Ishikawa (cell line): ENCODE measurements at regions not wholly inside any gene's neighbourhood (a gene's known extent, or its start where the extent isn't known, plus 50 kb on each side); places are given as distances from the start of the nearest gene placed in this dataset.

Source experiments
- CEBPB ChIP-seq: IDR thresholded peaks from 2 replicates; pipeline ENCODE4 v1.6.1; 2012
- CREB1 ChIP-seq: IDR thresholded peaks from 2 replicates; pipeline ENCODE4 v1.6.1; 2012; ENCODE audit warnings: low read depth
- EGR1 ChIP-seq: IDR thresholded peaks from 2 replicates; pipeline ENCODE4 v1.6.1; 2012
- EP300 ChIP-seq: IDR thresholded peaks from 2 replicates; pipeline ENCODE4 v1.6.1; 2012; ENCODE audit warnings: borderline replicate concordance
- FOXM1 ChIP-seq: IDR thresholded peaks from 2 replicates; pipeline ENCODE4 v1.6.1; 2012; ENCODE audit warnings: low read depth, borderline replicate concordance
- MAX ChIP-seq: IDR thresholded peaks from 2 replicates; pipeline ENCODE4 v1.6.1; 2012
- NFIC ChIP-seq: IDR thresholded peaks from 2 replicates; pipeline ENCODE4 v1.6.1; 2012
- RAD21 ChIP-seq: IDR thresholded peaks from 2 replicates; pipeline ENCODE4 v1.6.1; 2012; ENCODE audit warnings: low read depth
- TAF1 ChIP-seq: IDR thresholded peaks from 2 replicates; pipeline ENCODE4 v1.6.1; 2012; ENCODE audit warnings: low read depth, mild to moderate bottlenecking
- TCF12 ChIP-seq: IDR thresholded peaks from 2 replicates; pipeline ENCODE4 v1.6.1; 2012; ENCODE audit warnings: low read depth
- TEAD4 ChIP-seq: IDR thresholded peaks from 2 replicates; pipeline ENCODE4 v1.6.1; 2012
- USF1 ChIP-seq: IDR thresholded peaks from 2 replicates; pipeline ENCODE4 v1.6.1; 2012
- YY1 ChIP-seq: IDR thresholded peaks from 2 replicates; pipeline ENCODE4 v1.6.1; 2012; ENCODE audit warnings: low read depth
- ZBTB7A ChIP-seq: IDR thresholded peaks from 2 replicates; pipeline ENCODE4 v1.6.1; 2012; ENCODE audit warnings: low read depth
- TF ChIP-seq, protein P1 (sequence below): IDR thresholded peaks from 2 replicates; pipeline ENCODE4 v1.6.1; 2012; ENCODE audit warnings: low read depth, mild to moderate bottlenecking

- TF ChIP-seq USF1 (no peak), NFIC (no peak), TEAD4 (no peak), RAD21 (no peak), TAF1 (no peak), EGR1 (no peak), TCF12 (no peak), CEBPB (no peak)
- TF ChIP-seq, protein P1, sequence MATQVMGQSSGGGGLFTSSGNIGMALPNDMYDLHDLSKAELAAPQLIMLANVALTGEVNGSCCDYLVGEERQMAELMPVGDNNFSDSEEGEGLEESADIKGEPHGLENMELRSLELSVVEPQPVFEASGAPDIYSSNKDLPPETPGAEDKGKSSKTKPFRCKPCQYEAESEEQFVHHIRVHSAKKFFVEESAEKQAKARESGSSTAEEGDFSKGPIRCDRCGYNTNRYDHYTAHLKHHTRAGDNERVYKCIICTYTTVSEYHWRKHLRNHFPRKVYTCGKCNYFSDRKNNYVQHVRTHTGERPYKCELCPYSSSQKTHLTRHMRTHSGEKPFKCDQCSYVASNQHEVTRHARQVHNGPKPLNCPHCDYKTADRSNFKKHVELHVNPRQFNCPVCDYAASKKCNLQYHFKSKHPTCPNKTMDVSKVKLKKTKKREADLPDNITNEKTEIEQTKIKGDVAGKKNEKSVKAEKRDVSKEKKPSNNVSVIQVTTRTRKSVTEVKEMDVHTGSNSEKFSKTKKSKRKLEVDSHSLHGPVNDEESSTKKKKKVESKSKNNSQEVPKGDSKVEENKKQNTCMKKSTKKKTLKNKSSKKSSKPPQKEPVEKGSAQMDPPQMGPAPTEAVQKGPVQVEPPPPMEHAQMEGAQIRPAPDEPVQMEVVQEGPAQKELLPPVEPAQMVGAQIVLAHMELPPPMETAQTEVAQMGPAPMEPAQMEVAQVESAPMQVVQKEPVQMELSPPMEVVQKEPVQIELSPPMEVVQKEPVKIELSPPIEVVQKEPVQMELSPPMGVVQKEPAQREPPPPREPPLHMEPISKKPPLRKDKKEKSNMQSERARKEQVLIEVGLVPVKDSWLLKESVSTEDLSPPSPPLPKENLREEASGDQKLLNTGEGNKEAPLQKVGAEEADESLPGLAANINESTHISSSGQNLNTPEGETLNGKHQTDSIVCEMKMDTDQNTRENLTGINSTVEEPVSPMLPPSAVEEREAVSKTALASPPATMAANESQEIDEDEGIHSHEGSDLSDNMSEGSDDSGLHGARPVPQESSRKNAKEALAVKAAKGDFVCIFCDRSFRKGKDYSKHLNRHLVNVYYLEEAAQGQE, result no peak
Measured at GRCh38 chr22:48941033-48941902, 886.4 kb downstream of the BRD1 start.

DNA sequence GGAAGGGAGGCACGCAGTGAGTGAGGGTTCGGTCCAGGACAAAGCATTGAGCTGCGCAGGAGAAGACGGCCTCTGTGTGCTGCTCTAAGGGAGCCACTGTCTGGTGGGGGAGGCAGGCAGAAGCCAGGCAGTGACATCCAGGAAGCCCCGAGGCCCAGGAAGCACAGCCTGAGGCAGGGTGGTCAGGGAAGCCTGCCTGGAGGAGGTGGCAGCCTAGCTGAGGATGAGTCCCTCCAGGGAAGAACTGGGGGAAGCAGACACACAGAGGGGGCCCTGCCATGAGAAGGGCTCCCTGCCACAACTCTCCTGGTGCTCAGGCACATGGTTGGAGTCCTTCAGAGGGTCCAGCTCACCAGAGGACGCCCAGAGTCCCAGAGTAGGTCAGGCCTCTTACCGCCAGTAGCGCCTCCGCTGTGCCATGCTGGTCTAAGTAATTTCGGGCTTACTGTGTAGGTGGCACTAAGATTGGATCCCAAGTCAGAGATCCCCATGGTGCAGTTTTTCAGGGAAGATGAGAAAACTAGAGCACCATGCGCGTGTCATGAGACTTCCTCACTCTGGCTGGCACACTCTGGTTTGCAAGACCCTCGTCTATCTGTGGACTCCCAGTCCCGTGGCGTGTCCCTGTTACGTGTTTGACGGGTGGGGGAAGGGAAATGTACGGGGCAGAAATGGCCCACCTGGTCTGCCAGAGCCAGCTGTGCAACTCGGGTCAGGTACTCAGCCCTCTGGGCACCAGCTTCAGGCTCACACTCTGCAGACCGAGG, 887.2 kb downstream of the BRD1 start:
- TF ChIP-seq ZBTB7A, result no peak
- no peak for TF ChIP-seq TAF1
- no peak for TF ChIP-seq NFIC
- no peak for TF ChIP-seq TEAD4
- TF ChIP-seq CEBPB, result no peak
- no peak for TF ChIP-seq TCF12
- TF ChIP-seq FOXM1, result no peak
- no peak for TF ChIP-seq CREB1
- no peak for TF ChIP-seq USF1
- TF ChIP-seq, protein P1, result no peak
- TF ChIP-seq YY1, result no peak
- no peak for TF ChIP-seq EP300
- no peak for TF ChIP-seq EGR1
- no peak for TF ChIP-seq RAD21
- no peak for TF ChIP-seq MAX

GRCh38 chr22:48939441-48940265, 888.0 kb downstream of the BRD1 start:
- TF ChIP-seq CREB1, result no peak

DNA sequence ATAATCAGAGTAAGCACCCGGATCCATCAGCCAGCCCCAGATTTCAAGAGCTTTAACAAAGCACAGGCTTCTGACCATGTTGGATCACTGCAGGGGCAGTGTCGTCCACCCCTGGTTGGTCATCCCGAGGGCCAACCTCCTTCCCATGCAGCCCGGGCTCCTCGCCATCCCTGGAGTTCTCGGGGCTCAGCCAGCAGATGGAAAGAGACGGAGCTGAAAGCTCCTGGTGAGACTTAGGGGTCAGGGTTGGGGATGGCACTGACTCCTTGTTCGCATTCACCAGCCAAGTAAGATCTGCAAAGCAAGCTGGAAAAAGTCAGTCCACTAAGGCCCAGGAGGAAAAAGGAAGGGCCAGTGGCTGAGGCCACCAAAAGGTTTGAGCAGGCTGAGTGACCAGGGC, 888.9 kb downstream of the BRD1 start:
- TF ChIP-seq RAD21 (no peak), TCF12 (no peak), EP300 (no peak), CREB1 (no peak), NFIC (no peak), FOXM1 (no peak), MAX (no peak), USF1 (no peak), TAF1 (no peak), YY1 (no peak), ZBTB7A (no peak), CEBPB (no peak), EGR1 (no peak), TEAD4 (no peak)
- TF ChIP-seq, protein P1, result no peak
